Endothelial cell of umbilical vein (primary cell): ENCODE measurements at regions not wholly inside any gene's neighbourhood (a gene's known extent, or its start where the extent isn't known, plus 50 kb on each side); places are given as distances from the start of the nearest gene placed in this dataset.

Experiments
- BruUV-seq: library from RNA; stranded (reverse); fragments of 400-500 nt; replicated peaks from 2 replicates; lab custom pipeline; 2021; lab: Mats Ljungman, UMichigan
- CTCF ChIA-PET: fragments of 300-600, 350-600 bp; sonication (Branson Sonifier 250); formaldehyde crosslinking; loops from one replicate; lab custom pipeline; 2021; ENCODE audit warnings: antibody characterized with exemption, inconsistent platforms; lab: Charles Lee
- POLR2A ChIA-PET: fragments of 300-600, 350-600 bp; sonication (Branson Sonifier 250); formaldehyde crosslinking; loops from one replicate; lab custom pipeline; 2021; ENCODE audit warnings: antibody characterized with exemption, inconsistent platforms; lab: Charles Lee
- DNase-seq: peaks from one replicate; pipeline ENCODE4 v3.0.0-alpha.2; 2011; ENCODE audit warnings: low read depth, low spot score
- FAIRE-seq: peaks from 2 replicates; lab custom pipeline; 2011; peaks lifted over from hg19 to GRCh38; lab: Jason Lieb, UNC
- H2AFZ ChIP-seq: 2 replicates; pipeline ENCODE4 v1.6.0; 2012; ENCODE audit warnings: low read depth, low read length, control low read depth, inconsistent platforms
- H3K27ac ChIP-seq: 2 replicates; pipeline ENCODE4 v1.5.1; 2011; ENCODE audit warnings: low read depth, mild to moderate bottlenecking, control low read depth, low read length, moderate library complexity; ENCODE audit not compliant: insufficient read depth
- H3K27me3 ChIP-seq, 2 experiments: 2 replicates each; pipeline versions ENCODE4 v1.6.0 to v1.6.1; 2011; ENCODE audit warnings: low read length in 2 of 2, mixed read lengths in 1 of 2; ENCODE audit not compliant: control insufficient read depth in 2 of 2, insufficient read depth in 2 of 2
- H3K36me3 ChIP-seq, 2 experiments: 2 replicates in 1 of 2; 3 replicates in 1 of 2; pipeline ENCODE4 v1.5.1; 2011; ENCODE audit warnings: low read length in 2 of 2, mild to moderate bottlenecking in 1 of 2, moderate library complexity in 1 of 2; ENCODE audit not compliant: control insufficient read depth in 2 of 2, insufficient read depth in 2 of 2; ENCODE audit errors: extremely low read depth in 1 of 2
- H3K4me1 ChIP-seq: 3 replicates; pipeline ENCODE4 v1.5.1; 2011; ENCODE audit warnings: mild to moderate bottlenecking, low read length; ENCODE audit not compliant: control insufficient read depth, insufficient read depth; ENCODE audit errors: extremely low read depth
- H3K4me2 ChIP-seq: 2 replicates; pipeline ENCODE4 v1.6.1; 2011; ENCODE audit warnings: low read length, control low read depth, mixed read lengths; ENCODE audit not compliant: insufficient read depth
- H3K4me3 ChIP-seq, 3 experiments: fragments of 200-600 bp in 1 of 3; sonication (generic), shearing (Covaris generic) in 1 of 3; replicated peaks in 1 of 3; 2 replicates each; pipeline ENCODE4 v1.5.1; 2011 to 2016; ENCODE audit warnings: control low read depth in 3 of 3, low read length in 3 of 3, mild to moderate bottlenecking in 2 of 3, inconsistent platforms in 1 of 3, low read depth in 1 of 3, moderate library complexity in 1 of 3; ENCODE audit not compliant: insufficient read depth in 1 of 3
- H3K79me2 ChIP-seq: 2 replicates; pipeline ENCODE4 v1.6.0; 2012; ENCODE audit warnings: low read length, inconsistent platforms; ENCODE audit not compliant: control insufficient read depth, insufficient read depth
- H3K9ac ChIP-seq: replicated peaks from 2 replicates; pipeline ENCODE3; 2011; ENCODE audit warnings: low read length, control low read depth; ENCODE audit not compliant: insufficient read depth; ENCODE audit errors: extremely low read depth
- H3K9me1 ChIP-seq: replicated peaks from 3 replicates; pipeline ENCODE4 v1.6.0; 2011; ENCODE audit warnings: mild to moderate bottlenecking, low read length; ENCODE audit not compliant: control insufficient read depth, insufficient read depth; ENCODE audit errors: extremely low read depth
- H3K9me3 ChIP-seq: replicated peaks from 2 replicates; pipeline ENCODE4 v1.5.1; 2012; ENCODE audit warnings: low read length, inconsistent platforms; ENCODE audit not compliant: control insufficient read depth, insufficient read depth
- H4K20me1 ChIP-seq: replicated peaks from 2 replicates; pipeline ENCODE3; 2011; ENCODE audit warnings: mild to moderate bottlenecking, low read length; ENCODE audit not compliant: control insufficient read depth, insufficient read depth; ENCODE audit errors: extremely low read depth
- CTCF ChIP-seq, 2 donors: IDR thresholded peaks; 1 replicate in 1 of 2; 2 replicates in 1 of 2; pipeline ENCODE4 v1.5.1; 2011; ENCODE audit warnings: low read length in 2 of 2, mild to moderate bottlenecking in 2 of 2, moderate library complexity in 2 of 2, control low read depth in 1 of 2, inconsistent platforms in 1 of 2, low read depth in 1 of 2; ENCODE audit not compliant: insufficient read depth in 1 of 2; ENCODE audit errors: extremely low read depth in 1 of 2
- EZH2 ChIP-seq: IDR thresholded peaks from 2 replicates; pipeline ENCODE4 v1.6.1; 2012; ENCODE audit warnings: borderline replicate concordance, low read depth, mild to moderate bottlenecking, moderate library complexity, low read length, inconsistent platforms; ENCODE audit not compliant: severe bottlenecking
- FOS ChIP-seq: IDR thresholded peaks from 2 replicates; pipeline ENCODE4 v1.6.1; 2011; ENCODE audit warnings: mild to moderate bottlenecking, low read length, moderate library complexity, borderline replicate concordance; ENCODE audit not compliant: insufficient read depth
- MYC ChIP-seq: IDR thresholded peaks from one replicate; pipeline ENCODE4 v1.6.1; 2011; ENCODE audit warnings: mild to moderate bottlenecking, low read depth, low read length
- POLR2A ChIP-seq: IDR thresholded peaks from 2 replicates; pipeline ENCODE4 v1.6.1; 2012; ENCODE audit warnings: low read depth, mild to moderate bottlenecking, control low read depth, low read length
- POLR2AphosphoS5 ChIP-seq: IDR thresholded peaks from 2 replicates; pipeline ENCODE4 v1.6.1; 2012; ENCODE audit warnings: low read depth, mild to moderate bottlenecking, control low read depth, low read length, moderate library complexity; ENCODE audit not compliant: insufficient read depth
- dilution Hi-C: fragments of 300-500 bp; cut with MboI; formaldehyde crosslinking; loops from one replicate; pipeline ENCODE4 v1.15.0; 2019; ENCODE audit warnings: low sequenced_read_pairs; ENCODE audit not compliant: extremely low pct_ligation_motif_present
- intact Hi-C: fragments of 100-400 bp; cut with micrococcal nuclease; formaldehyde crosslinking; loops from one replicate; pipeline ENCODE4 v1.10.0; 2022

GRCh38 chr12:60935981-60936761 lies 1324.0 kb upstream of the USP15 start:
- no peak overlapping the region for H3K27ac ChIP-seq
- TF ChIP-seq POLR2A: no peak
- TF ChIP-seq FOS: no peak
- no peak overlapping the region for H3K9ac ChIP-seq
- POLR2A ChIA-PET: no interaction called here
- FAIRE-seq (no peak), DNase-seq (no peak)
- H3K4me1 ChIP-seq: no peaks in the 10 kb centered on the region
- no peaks in the 10 kb centered on the region for H3K79me2 ChIP-seq
- CTCF ChIA-PET: no interaction called here
- no peak overlapping the region for H2AFZ ChIP-seq
- peaks cover 2% of the 10 kb centered on the region for H3K9me3 ChIP-seq
- no peak overlapping the region for H3K4me3 ChIP-seq
- no peaks in the 10 kb centered on the region for H3K36me3 ChIP-seq
- H3K4me2 ChIP-seq: no peak overlapping the region
- intact Hi-C loops (no loop called here), dilution Hi-C loops (no loop called here)
- no peaks in the 10 kb centered on the region for H3K9me1 ChIP-seq
- H3K27me3 ChIP-seq: no peaks in the 10 kb centered on the region
- no peaks in the 10 kb centered on the region for H4K20me1 ChIP-seq
- no TSS peak for BruUV-seq

- CTCF ChIA-PET: no interaction called here
- no peak overlapping the region for H3K9ac ChIP-seq
- TF ChIP-seq FOS: no peak
- no peak for TF ChIP-seq CTCF (IDR thresholded peaks at IDR 0.05; ENCODE audit: extremely low read depth in 1 of 2, insufficient read depth in 1 of 2, low read depth in 1 of 2, low read length in 2 of 2)
- TF ChIP-seq MYC: no peak
- TF ChIP-seq EZH2: no peak
- no peak for TF ChIP-seq POLR2AphosphoS5
- H3K27me3 ChIP-seq: no peaks in the 10 kb centered on the region
- H2AFZ ChIP-seq: no peak overlapping the region
- DNase-seq (no peak), FAIRE-seq (no peak)
- POLR2A ChIA-PET: no interaction called here
- no peak overlapping the region for H3K27ac ChIP-seq
- H3K4me3 ChIP-seq: no peak overlapping the region
- dilution Hi-C loops (no loop called here), intact Hi-C loops (no loop called here)
- no TSS peak for BruUV-seq
- no peaks in the 10 kb centered on the region for H4K20me1 ChIP-seq
- H3K79me2 ChIP-seq: no peaks in the 10 kb centered on the region
- no peak overlapping the region for H3K4me2 ChIP-seq
- no peaks in the 10 kb centered on the region for H3K36me3 ChIP-seq
- no peaks in the 10 kb centered on the region for H3K4me1 ChIP-seq
- H3K9me1 ChIP-seq: no peaks in the 10 kb centered on the region
- no peaks in the 10 kb centered on the region for H3K9me3 ChIP-seq
These were observed 1312.7 kb upstream of the USP15 start for GRCh38 chr12:60947533-60947932.
